ENCODE measurements at regions not wholly inside any gene's neighbourhood (a gene's known extent, or its start where the extent isn't known, plus 50 kb on each side); places are given as distances from the start of the nearest gene placed in this dataset.

- H3K9ac ChIP-seq (ENCODE audit: control insufficient read depth, extremely low read depth, insufficient read depth, low read length), result no peak overlapping the region
- no peaks in the 10 kb centered on the region for H3K36me3 ChIP-seq (ENCODE audit: control insufficient read depth in 2 of 2, extremely low read depth in 1 of 2, insufficient read depth in 2 of 2, low read length in 2 of 2)
- no peaks in the 10 kb centered on the region for H4K20me1 ChIP-seq (ENCODE audit: control insufficient read depth, extremely low read depth, insufficient read depth, low read length)
- H3K27me3 ChIP-seq (ENCODE audit: control insufficient read depth, extremely low read depth, insufficient read depth, low read length), result no peaks in the 10 kb centered on the region
- no peaks in the 10 kb centered on the region for H3K79me2 ChIP-seq (ENCODE audit: control insufficient read depth, insufficient read depth, low read length)
- H2AFZ ChIP-seq (ENCODE audit: control insufficient read depth, low read length), result no peak overlapping the region
- H3K9me3 ChIP-seq (ENCODE audit: control insufficient read depth, low read depth, low read length), result peaks cover 6% of the 10 kb centered on the region
- H3K4me1 ChIP-seq (ENCODE audit: control insufficient read depth, extremely low read depth, insufficient read depth, low read length), result no peaks in the 10 kb centered on the region
- no peak overlapping the region for H3K4me2 ChIP-seq (ENCODE audit: control insufficient read depth, extremely low read depth, insufficient read depth, low read depth, low read length)
- DNase-seq (ENCODE audit: low read depth, low spot score) (no peak), FAIRE-seq (no peak)
- H3K4me3 ChIP-seq (ENCODE audit: control insufficient read depth in 2 of 3, extremely low read depth in 1 of 3, insufficient read depth in 2 of 3, low read depth in 1 of 3, low read length in 3 of 3), result no peak overlapping the region
- no peaks in the 10 kb centered on the region for H3K9me1 ChIP-seq (ENCODE audit: control insufficient read depth, extremely low read depth, insufficient read depth, low read length)
- no peak overlapping the region for H3K27ac ChIP-seq (ENCODE audit: control insufficient read depth, insufficient read depth, low read length)
- dilution Hi-C loops (cut with MboI; ENCODE audit: extremely low pct_ligation_motif_present, low sequenced_read_pairs), result no loop called here
- TF ChIP-seq EZH2 (IDR thresholded peaks at IDR 0.05; ENCODE audit: low read length), result no peak
- no peak for TF ChIP-seq CTCF (optimal IDR thresholded peaks at IDR 0.05 in 1 of 3, IDR thresholded peaks at IDR 0.05 in 1 of 3, conservative IDR thresholded peaks at IDR 0.05 in 1 of 3; ENCODE audit: extremely low read depth in 1 of 3, insufficient read depth in 2 of 3, low read length in 3 of 3)
Measured at GRCh38 chr14:27725482-27725881, 1041.1 kb upstream of the FOXG1 start.

- Histone ChIP-seq H3K9me1 (ENCODE audit: control insufficient read depth, extremely low read depth, insufficient read depth, low read length) (no peaks in the 10 kb centered on the region), H3K36me3 (ENCODE audit: control insufficient read depth in 2 of 2, extremely low read depth in 1 of 2, insufficient read depth in 2 of 2, low read length in 2 of 2) (no peaks in the 10 kb centered on the region), H3K9ac (ENCODE audit: control insufficient read depth, extremely low read depth, insufficient read depth, low read length) (no peak overlapping the region), H3K27ac (ENCODE audit: control insufficient read depth, insufficient read depth, low read length) (no peak overlapping the region), H3K4me3 (ENCODE audit: control insufficient read depth in 2 of 3, extremely low read depth in 1 of 3, insufficient read depth in 2 of 3, low read depth in 1 of 3, low read length in 3 of 3) (no peak overlapping the region), H3K4me1 (ENCODE audit: control insufficient read depth, extremely low read depth, insufficient read depth, low read length) (no peaks in the 10 kb centered on the region), H3K27me3 (ENCODE audit: control insufficient read depth, extremely low read depth, insufficient read depth, low read length) (no peaks in the 10 kb centered on the region), H3K9me3 (ENCODE audit: control insufficient read depth, low read depth, low read length) (peaks cover 6% of the 10 kb centered on the region), H3K79me2 (ENCODE audit: control insufficient read depth, insufficient read depth, low read length) (no peaks in the 10 kb centered on the region), H2AFZ (ENCODE audit: control insufficient read depth, low read length) (no peak overlapping the region), H3K4me2 (ENCODE audit: control insufficient read depth, extremely low read depth, insufficient read depth, low read depth, low read length) (no peak overlapping the region), H4K20me1 (ENCODE audit: control insufficient read depth, extremely low read depth, insufficient read depth, low read length) (no peaks in the 10 kb centered on the region)
- TF ChIP-seq CTCF (optimal IDR thresholded peaks at IDR 0.05 in 1 of 3, IDR thresholded peaks at IDR 0.05 in 1 of 3, conservative IDR thresholded peaks at IDR 0.05 in 1 of 3; ENCODE audit: extremely low read depth in 1 of 3, insufficient read depth in 2 of 3, low read length in 3 of 3) (no peak), EZH2 (IDR thresholded peaks at IDR 0.05; ENCODE audit: low read length) (no peak)
- dilution Hi-C loops (cut with MboI; ENCODE audit: extremely low pct_ligation_motif_present, low sequenced_read_pairs), result no loop called here
- DNase-seq (ENCODE audit: low read depth, low spot score) (no peak), FAIRE-seq (no peak)
Measured at GRCh38 chr14:27727251-27727770, 1039.3 kb upstream of the FOXG1 start.

Data from keratinocyte (primary cell).